Fibroblast of lung (primary cell): ENCODE measurements at regions not wholly inside any gene's neighbourhood (a gene's known extent, or its start where the extent isn't known, plus 50 kb on each side); places are given as distances from the start of the nearest gene placed in this dataset.

Experiments used
- EZH2 ChIP-seq: IDR thresholded peaks from 2 replicates; pipeline ENCODE4 v1.5.1; 2012; ENCODE audit warnings: low read length, control low read depth, mild to moderate bottlenecking; ENCODE audit errors: missing control alignments
- TF ChIP-seq, protein P1 (sequence below), 2 donors: IDR thresholded peaks in 1 of 2; conservative IDR thresholded peaks in 1 of 2; 1 replicate in 1 of 2; 2 replicates in 1 of 2; pipeline ENCODE4 v1.5.1; 2011 to 2012; ENCODE audit warnings: low read length in 2 of 2, control low read depth in 1 of 2, inconsistent platforms in 1 of 2, low read depth in 1 of 2, mild to moderate bottlenecking in 1 of 2

GRCh38 chrX:131801066-131801465 is 222.0 kb upstream of the STK26 start:
- TF ChIP-seq, protein P1, sequence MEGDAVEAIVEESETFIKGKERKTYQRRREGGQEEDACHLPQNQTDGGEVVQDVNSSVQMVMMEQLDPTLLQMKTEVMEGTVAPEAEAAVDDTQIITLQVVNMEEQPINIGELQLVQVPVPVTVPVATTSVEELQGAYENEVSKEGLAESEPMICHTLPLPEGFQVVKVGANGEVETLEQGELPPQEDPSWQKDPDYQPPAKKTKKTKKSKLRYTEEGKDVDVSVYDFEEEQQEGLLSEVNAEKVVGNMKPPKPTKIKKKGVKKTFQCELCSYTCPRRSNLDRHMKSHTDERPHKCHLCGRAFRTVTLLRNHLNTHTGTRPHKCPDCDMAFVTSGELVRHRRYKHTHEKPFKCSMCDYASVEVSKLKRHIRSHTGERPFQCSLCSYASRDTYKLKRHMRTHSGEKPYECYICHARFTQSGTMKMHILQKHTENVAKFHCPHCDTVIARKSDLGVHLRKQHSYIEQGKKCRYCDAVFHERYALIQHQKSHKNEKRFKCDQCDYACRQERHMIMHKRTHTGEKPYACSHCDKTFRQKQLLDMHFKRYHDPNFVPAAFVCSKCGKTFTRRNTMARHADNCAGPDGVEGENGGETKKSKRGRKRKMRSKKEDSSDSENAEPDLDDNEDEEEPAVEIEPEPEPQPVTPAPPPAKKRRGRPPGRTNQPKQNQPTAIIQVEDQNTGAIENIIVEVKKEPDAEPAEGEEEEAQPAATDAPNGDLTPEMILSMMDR (conservative IDR thresholded peaks at IDR 0.05 in 1 of 2, IDR thresholded peaks at IDR 0.05 in 1 of 2; ENCODE audit: low read depth in 1 of 2, low read length in 2 of 2), result no peak
- TF ChIP-seq EZH2, result no peak
